ENCODE measurements at regions not wholly inside any gene's neighbourhood (a gene's known extent, or its start where the extent isn't known, plus 50 kb on each side); places are given as distances from the start of the nearest gene placed in this dataset.
A peak's percentile ranks its signal among the peaks of the same experiment; 100 is the strongest.

- no peaks in the 10 kb centered on the region for H3K79me2 ChIP-seq (ENCODE audit: low read depth)
- BruUV-seq (replicated peaks): no TSS peak
- no peaks in the 10 kb centered on the region for H3K9me2 ChIP-seq (ENCODE audit: insufficient read depth)
- ChIA-PET CTCF (no interaction called here), POLR2A (ENCODE audit: unreplicated experiment) (no interaction called here)
- no peaks in the 10 kb centered on the region for H4K20me1 ChIP-seq (ENCODE audit: insufficient read depth)
- peak overlapping the region; percentile 14; the same call in 1 of the 2 replicates for H3K4me2 ChIP-seq
- no peak overlapping the region for H3K27ac ChIP-seq
- no peaks in the 10 kb centered on the region for H3F3A ChIP-seq (ENCODE audit: insufficient read depth, low read depth)
- intact Hi-C loops (cut with micrococcal nuclease; ENCODE audit: unreplicated experiment): no loop called here
- H3K36me3 ChIP-seq (ENCODE audit: low read depth): no peaks in the 10 kb centered on the region
- H3K9me3 ChIP-seq (ENCODE audit: insufficient read depth, low read depth): no peaks in the 10 kb centered on the region
- no peaks in the 10 kb centered on the region for H3K4me1 ChIP-seq (replicated peaks; ENCODE audit: insufficient read depth)
- TF ChIP-seq EZH2 (IDR thresholded peaks at IDR 0.05; ENCODE audit: low read depth) (no peak), CTCF (conservative IDR thresholded peaks at IDR 0.05) (no peak)
- DNase-seq: no peak
- H2AFZ ChIP-seq: no peak overlapping the region
- no peak overlapping the region for H3K4me3 ChIP-seq
- no peaks in the 10 kb centered on the region for H3K27me3 ChIP-seq (ENCODE audit: insufficient read depth, low read depth)
Observed at GRCh38 chr7:10662982-10663884, 310.4 kb upstream of the PHF14 start.

- TF ChIP-seq EZH2 (IDR thresholded peaks at IDR 0.05; ENCODE audit: low read depth) (no peak), CTCF (conservative IDR thresholded peaks at IDR 0.05) (no peak)
- DNase-seq: no peak
- CTCF ChIA-PET: no interaction called here
- no peaks in the 10 kb centered on the region for H3K27me3 ChIP-seq (ENCODE audit: insufficient read depth, low read depth)
- H3K36me3 ChIP-seq (ENCODE audit: low read depth): no peaks in the 10 kb centered on the region
- H4K20me1 ChIP-seq (ENCODE audit: insufficient read depth): no peaks in the 10 kb centered on the region
- no TSS peak for BruUV-seq (replicated peaks)
- H3F3A ChIP-seq (ENCODE audit: insufficient read depth, low read depth): no peaks in the 10 kb centered on the region
- POLR2A ChIA-PET (ENCODE audit: unreplicated experiment): no interaction called here
- no peaks in the 10 kb centered on the region for H3K4me1 ChIP-seq (replicated peaks; ENCODE audit: insufficient read depth)
- intact Hi-C loops (cut with micrococcal nuclease; ENCODE audit: unreplicated experiment): no loop called here
- no peaks in the 10 kb centered on the region for H3K9me3 ChIP-seq (ENCODE audit: insufficient read depth, low read depth)
- no peak overlapping the region for H3K27ac ChIP-seq
- H3K4me2 ChIP-seq: no peak overlapping the region
- no peaks in the 10 kb centered on the region for H3K79me2 ChIP-seq (ENCODE audit: low read depth)
- no peak overlapping the region for H2AFZ ChIP-seq
- H3K4me3 ChIP-seq: no peak overlapping the region
- H3K9me2 ChIP-seq (ENCODE audit: insufficient read depth): no peaks in the 10 kb centered on the region
Observed at GRCh38 chr7:10672186-10672585, 301.5 kb upstream of the PHF14 start.

- no peak overlapping the region for H3K4me3 ChIP-seq
- no peaks in the 10 kb centered on the region for H3K4me1 ChIP-seq (replicated peaks; ENCODE audit: insufficient read depth)
- ChIA-PET CTCF (no interaction called here), POLR2A (ENCODE audit: unreplicated experiment) (no interaction called here)
- no peaks in the 10 kb centered on the region for H3K9me3 ChIP-seq (ENCODE audit: insufficient read depth, low read depth)
- H3K9me2 ChIP-seq (ENCODE audit: insufficient read depth): no peaks in the 10 kb centered on the region
- no TSS peak for BruUV-seq (replicated peaks)
- no peaks in the 10 kb centered on the region for H4K20me1 ChIP-seq (ENCODE audit: insufficient read depth)
- no peak overlapping the region for H2AFZ ChIP-seq
- no peak overlapping the region for H3K4me2 ChIP-seq
- no peaks in the 10 kb centered on the region for H3K36me3 ChIP-seq (ENCODE audit: low read depth)
- DNase-seq: no peak
- no peaks in the 10 kb centered on the region for H3K27me3 ChIP-seq (ENCODE audit: insufficient read depth, low read depth)
- TF ChIP-seq CTCF (conservative IDR thresholded peaks at IDR 0.05): no peak
- no peak for TF ChIP-seq EZH2 (IDR thresholded peaks at IDR 0.05; ENCODE audit: low read depth)
- H3F3A ChIP-seq (ENCODE audit: insufficient read depth, low read depth): no peaks in the 10 kb centered on the region
- H3K79me2 ChIP-seq (ENCODE audit: low read depth): no peaks in the 10 kb centered on the region
- no peak overlapping the region for H3K27ac ChIP-seq
- intact Hi-C loops (cut with micrococcal nuclease; ENCODE audit: unreplicated experiment): no loop called here
Observed at GRCh38 chr7:10677211-10677610, 296.5 kb upstream of the PHF14 start.
